H1 (cell line): ENCODE measurements at regions not wholly inside any gene's neighbourhood (a gene's known extent, or its start where the extent isn't known, plus 50 kb on each side); places are given as distances from the start of the nearest gene placed in this dataset.

Experiments used
- CTCF ChIA-PET: fragments of 300-600 bp; sonication (Branson Sonifier 250); formaldehyde crosslinking; loops from one replicate; lab custom pipeline; 2021; ENCODE audit not compliant: partially characterized antibody; lab: Charles Lee
- POLR2A ChIA-PET: fragments of 300-600 bp; sonication (Branson Sonifier 250); formaldehyde crosslinking; loops from one replicate; lab custom pipeline; 2021; ENCODE audit warnings: inconsistent platforms; ENCODE audit not compliant: partially characterized antibody; lab: Charles Lee
- DNase-seq, 2 experiments: peaks; one replicate each; pipeline versions ENCODE4 v3.0.0 to v3.0.0-alpha.2; 2010 to 2022; ENCODE audit warnings: low spot score in 2 of 2, low read depth in 1 of 2, mixed read lengths in 1 of 2
- FAIRE-seq: peaks from 2 replicates; lab custom pipeline; 2011; peaks lifted over from hg19 to GRCh38; lab: Jason Lieb, UNC
- H2AFZ ChIP-seq: 2 replicates; pipeline ENCODE4 v1.8.1; 2012; ENCODE audit warnings: low read length, inconsistent platforms
- H2AK5ac ChIP-seq: 2 replicates; pipeline ENCODE4 v1.6.1; 2013; ENCODE audit warnings: low read depth, low read length
- H2BK120ac ChIP-seq: replicated peaks from 2 replicates; pipeline ENCODE3; 2013; ENCODE audit warnings: low read depth, low read length, inconsistent platforms
- H2BK12ac ChIP-seq: 2 replicates; pipeline ENCODE4 v1.6.1; 2013; ENCODE audit warnings: low read depth, low read length
- H2BK15ac ChIP-seq: 2 replicates; pipeline ENCODE4 v1.6.1; 2013; ENCODE audit warnings: low read length
- H2BK20ac ChIP-seq: 2 replicates; pipeline ENCODE4 v1.6.1; 2013; ENCODE audit warnings: low read length
- H2BK5ac ChIP-seq: 2 replicates; pipeline ENCODE4 v1.6.1; 2013; ENCODE audit warnings: low read depth, low read length
- H3K14ac ChIP-seq: 2 replicates; pipeline ENCODE4 v1.6.1; 2013; ENCODE audit warnings: inconsistent platforms; ENCODE audit not compliant: insufficient read length
- H3K18ac ChIP-seq: 2 replicates; pipeline ENCODE4 v1.6.1; 2013; ENCODE audit warnings: low read length; ENCODE audit errors: extremely low read depth
- H3K23ac ChIP-seq: 2 replicates; pipeline ENCODE4 v1.6.1; 2013; ENCODE audit warnings: inconsistent platforms; ENCODE audit not compliant: insufficient read length
- H3K23me2 ChIP-seq: 2 replicates; pipeline ENCODE4 v1.6.1; 2013; ENCODE audit warnings: low read depth, low read length
- H3K27ac ChIP-seq: 2 replicates; pipeline ENCODE4 v1.6.1; 2011; ENCODE audit warnings: low read depth, low read length, inconsistent platforms
- H3K27me3 ChIP-seq, 4 experiments: replicated peaks in 1 of 4; 1 replicate in 1 of 4; 2 replicates in 3 of 4; pipeline versions ENCODE4 v1.6.1 to v1.8.1; 2011 to 2013; ENCODE audit warnings: low read length in 3 of 4, mild to moderate bottlenecking in 3 of 4, inconsistent platforms in 2 of 4, mixed read lengths in 2 of 4, moderate library complexity in 1 of 4; ENCODE audit not compliant: control insufficient read depth in 3 of 4, insufficient read depth in 3 of 4; ENCODE audit errors: extremely low read depth in 1 of 4
- H3K36me3 ChIP-seq, 4 experiments: 2 replicates each; pipeline versions ENCODE4 v1.6.1 to v1.8.1; 2011 to 2013; ENCODE audit warnings: mild to moderate bottlenecking in 4 of 4, low read length in 3 of 4, moderate library complexity in 2 of 4, control low read depth in 1 of 4, inconsistent platforms in 1 of 4; ENCODE audit not compliant: insufficient read depth in 4 of 4, control insufficient read depth in 2 of 4
- H3K4ac ChIP-seq: replicated peaks from 2 replicates; pipeline ENCODE3; 2013; ENCODE audit warnings: low read length, low read depth, mixed read lengths, inconsistent platforms; ENCODE audit not compliant: insufficient read length
- H3K4me1 ChIP-seq, 4 experiments: replicated peaks in 1 of 4; 1 replicate in 1 of 4; 2 replicates in 3 of 4; pipeline versions ENCODE4 v1.6.1 to v1.8.1; 2011 to 2013; ENCODE audit warnings: low read length in 3 of 4, inconsistent platforms in 2 of 4, mixed read lengths in 1 of 4; ENCODE audit not compliant: insufficient read depth in 4 of 4, control insufficient read depth in 3 of 4
- H3K4me2 ChIP-seq, 2 experiments: 2 replicates each; pipeline versions ENCODE4 v1.6.1 to v1.8.1; 2011 to 2013; ENCODE audit warnings: low read depth in 2 of 2, low read length in 2 of 2, control low read depth in 1 of 2, inconsistent platforms in 1 of 2, mild to moderate bottlenecking in 1 of 2; ENCODE audit not compliant: insufficient read depth in 1 of 2
- H3K4me3 ChIP-seq, 4 experiments: fragments of 200-600, 300-600 bp in 1 of 4; sonication (generic), shearing (Covaris generic), sonication (Bioruptor Twin) in 1 of 4; 2 replicates each; pipeline versions ENCODE4 v1.5.1 to v1.8.1; 2011 to 2016; ENCODE audit warnings: low read length in 4 of 4, low read depth in 3 of 4, control low read depth in 2 of 4, inconsistent platforms in 2 of 4, mild to moderate bottlenecking in 2 of 4, mixed read lengths in 1 of 4, moderate library complexity in 1 of 4; ENCODE audit not compliant: insufficient read depth in 2 of 4; ENCODE audit errors: extremely low read depth in 1 of 4
- H3K56ac ChIP-seq: replicated peaks from 2 replicates; pipeline ENCODE3; 2013; ENCODE audit warnings: low read depth, mild to moderate bottlenecking, mixed read lengths, low read length, inconsistent platforms; ENCODE audit not compliant: insufficient read length
- H3K79me1 ChIP-seq: 2 replicates; pipeline ENCODE4 v1.6.1; 2013; ENCODE audit warnings: low read depth, low read length, control low read depth
- H3K79me2 ChIP-seq, 2 experiments: 2 replicates each; pipeline versions ENCODE4 v1.6.1 to v1.8.1; 2012 to 2013; ENCODE audit warnings: low read length in 2 of 2, mild to moderate bottlenecking in 2 of 2, inconsistent platforms in 1 of 2; ENCODE audit not compliant: insufficient read depth in 2 of 2, control insufficient read depth in 1 of 2
- H3K9ac ChIP-seq, 4 experiments: replicated peaks in 1 of 4; 1 replicate in 1 of 4; 2 replicates in 3 of 4; pipeline versions ENCODE4 v1.6.1 to v1.8.1; 2011 to 2013; ENCODE audit warnings: low read depth in 3 of 4, low read length in 3 of 4, control low read depth in 2 of 4, mild to moderate bottlenecking in 2 of 4, moderate library complexity in 2 of 4, inconsistent platforms in 1 of 4; ENCODE audit errors: extremely low read depth in 1 of 4
- H3K9me3 ChIP-seq, 2 experiments: 2 replicates each; pipeline versions ENCODE4 v1.6.1 to v1.8.1; 2012 to 2013; ENCODE audit warnings: mild to moderate bottlenecking in 2 of 2, moderate library complexity in 2 of 2, control low read depth in 1 of 2, inconsistent platforms in 1 of 2, low read depth in 1 of 2, low read length in 1 of 2, mixed read lengths in 1 of 2; ENCODE audit not compliant: insufficient read depth in 2 of 2
- H4K20me1 ChIP-seq, 2 experiments: replicated peaks in 1 of 2; 2 replicates each; pipeline versions ENCODE3 to v1.8.1; 2011 to 2013; ENCODE audit warnings: inconsistent platforms in 2 of 2, low read length in 2 of 2, mild to moderate bottlenecking in 1 of 2; ENCODE audit not compliant: insufficient read depth in 2 of 2, control insufficient read depth in 1 of 2
- H4K5ac ChIP-seq: 2 replicates; pipeline ENCODE4 v1.6.1; 2013; ENCODE audit warnings: low read length, low read depth, mixed read lengths, inconsistent platforms; ENCODE audit not compliant: insufficient read length
- H4K8ac ChIP-seq: 2 replicates; pipeline ENCODE4 v1.8.0; 2013; ENCODE audit warnings: mild to moderate bottlenecking, moderate library complexity, low read length, inconsistent platforms; ENCODE audit not compliant: insufficient read depth; ENCODE audit errors: extremely low read depth
- H4K91ac ChIP-seq: replicated peaks from 2 replicates; pipeline ENCODE3; 2013; ENCODE audit warnings: low read length, mixed read lengths, inconsistent platforms; ENCODE audit not compliant: insufficient read length
- ATF3 ChIP-seq: IDR thresholded peaks from 2 replicates; pipeline ENCODE4 v1.6.1; 2011; ENCODE audit warnings: low read depth, mild to moderate bottlenecking, low read length; ENCODE audit not compliant: insufficient read depth
- BACH1 ChIP-seq: IDR thresholded peaks from 2 replicates; pipeline ENCODE4 v1.6.1; 2012; ENCODE audit warnings: low read length, improper control_type of control experiment
- CBX5 ChIP-seq: fragments of 300-800, 300-1000 bp; sonication (generic); IDR thresholded peaks from 2 replicates; pipeline ENCODE4 v1.7.1; 2016; ENCODE audit warnings: antibody characterized with exemption, low read length, low read depth
- CBX8 ChIP-seq: fragments of 300-800, 300-1000 bp; sonication (generic); IDR thresholded peaks from 2 replicates; pipeline ENCODE4 v1.7.1; 2016; ENCODE audit warnings: low read depth, low read length, borderline replicate concordance
- CHD1 ChIP-seq: IDR thresholded peaks from 2 replicates; pipeline ENCODE4 v1.6.1; 2012; ENCODE audit warnings: low read depth, low read length, improper control_type of control experiment
- GABPA ChIP-seq: IDR thresholded peaks from 2 replicates; pipeline ENCODE4 v1.6.1; 2011; ENCODE audit warnings: mild to moderate bottlenecking, low read length, moderate library complexity, borderline replicate concordance; ENCODE audit not compliant: insufficient read depth
- GTF2F1 ChIP-seq: IDR thresholded peaks from 2 replicates; pipeline ENCODE4 v1.6.1; 2012; ENCODE audit warnings: low read depth, low read length, improper control_type of control experiment, borderline replicate concordance
- JUN ChIP-seq: IDR thresholded peaks from 2 replicates; pipeline ENCODE4 v1.6.1; 2011; ENCODE audit warnings: low read depth, mild to moderate bottlenecking, improper control_type of control experiment, low read length
- RAD21 ChIP-seq, 2 experiments: IDR thresholded peaks in 1 of 2; conservative IDR thresholded peaks in 1 of 2; 2 replicates each; pipeline ENCODE4 v1.6.1; 2011; ENCODE audit warnings: low read depth in 2 of 2, low read length in 2 of 2, improper control_type of control experiment in 1 of 2, inconsistent platforms in 1 of 2, mild to moderate bottlenecking in 1 of 2, moderate library complexity in 1 of 2
- RFX5 ChIP-seq: IDR thresholded peaks from 2 replicates; pipeline ENCODE4 v1.6.1; 2011; ENCODE audit warnings: low read depth, low read length, improper control_type of control experiment, borderline replicate concordance
- SP1 ChIP-seq: IDR thresholded peaks from 2 replicates; pipeline ENCODE4 v1.6.1; 2011; ENCODE audit warnings: low read depth, low read length
- TAF1 ChIP-seq: IDR thresholded peaks from 2 replicates; pipeline ENCODE4 v1.6.1; 2011; ENCODE audit warnings: mild to moderate bottlenecking, low read depth, low read length
- TCF12 ChIP-seq: IDR thresholded peaks from 2 replicates; pipeline ENCODE4 v1.6.1; 2011; ENCODE audit warnings: low read depth, mild to moderate bottlenecking, low read length
- USF2 ChIP-seq: IDR thresholded peaks from 2 replicates; pipeline ENCODE4 v1.6.1; 2011; ENCODE audit warnings: low read length, improper control_type of control experiment
- WGBS, 2 experiments: shearing (Covaris generic) in 1 of 2; methylation state at CpG; one replicate each; pipeline versions ENCODE4 v1.1.6 to v1.1.7; 2013 to 2015; ENCODE audit warnings: low lambda C conversion rate in 2 of 2, mixed read lengths in 2 of 2, inconsistent platforms in 1 of 2, low coverage in 1 of 2, missing lambda C conversion rate in 1 of 2; ENCODE audit not compliant: insufficient replicate concordance in 2 of 2, insufficient coverage in 1 of 2, insufficient read length in 1 of 2; ENCODE audit errors: extremely low coverage in 1 of 2, missing lambda C conversion rate in 1 of 2; 5-methylcytosine and 5-hydroxymethylcytosine counted together

- H3K4me3 ChIP-seq, result no peak overlapping the region
- H2BK20ac ChIP-seq, result no peak overlapping the region
- no peaks in the 10 kb centered on the region for H3K27me3 ChIP-seq
- no peak overlapping the region for H2BK15ac ChIP-seq
- H3K4me1 ChIP-seq, result no peaks in the 10 kb centered on the region; a peak in 1 of 7 replicates
- POLR2A ChIA-PET, result no interaction called here
- no peaks in the 10 kb centered on the region for H3K9me3 ChIP-seq
- H4K91ac ChIP-seq, result no peak overlapping the region
- H3K4ac ChIP-seq, result no peak overlapping the region
- no peak overlapping the region for H4K5ac ChIP-seq
- no peak overlapping the region for H4K8ac ChIP-seq
- FAIRE-seq, result no peak
- H3K36me3 ChIP-seq, result no peaks in the 10 kb centered on the region
- whole genome bisulfite sequencing, 2 experiments, result 88% methylated on average over 3 of the region's 3 CpGs; no CpG with 5 or more reads in 1 of the 2 experiments
- H3K9ac ChIP-seq, result no peak overlapping the region
- no peak overlapping the region for H2BK5ac ChIP-seq
- no peaks in the 10 kb centered on the region for H3K23me2 ChIP-seq
- H3K18ac ChIP-seq, result no peak overlapping the region
- DNase-seq, result no peak
- no peaks in the 10 kb centered on the region for H4K20me1 ChIP-seq
- no peak overlapping the region for H2BK120ac ChIP-seq
- H3K56ac ChIP-seq, result no peak overlapping the region
- H3K79me2 ChIP-seq, result no peaks in the 10 kb centered on the region
- no peak overlapping the region for H3K14ac ChIP-seq
- CTCF ChIA-PET, result no interaction called here
- no peak overlapping the region for H3K27ac ChIP-seq
- no peak overlapping the region for H3K23ac ChIP-seq
- no peak overlapping the region for H2AFZ ChIP-seq
- H2AK5ac ChIP-seq, result no peak overlapping the region
- H3K79me1 ChIP-seq, result no peaks in the 10 kb centered on the region
- no peak overlapping the region for H3K4me2 ChIP-seq
- H2BK12ac ChIP-seq, result no peak overlapping the region
- TF ChIP-seq CHD1 (no peak), CBX8 (no peak), JUN (no peak), ATF3 (no peak), BACH1 (no peak), RFX5 (no peak), TAF1 (no peak), GABPA (no peak), RAD21 (IDR thresholded peaks at IDR 0.05 in 1 of 2, conservative IDR thresholded peaks at IDR 0.05 in 1 of 2; ENCODE audit: low read depth in 2 of 2, low read length in 2 of 2) (no peak), TCF12 (no peak), SP1 (no peak), GTF2F1 (no peak), USF2 (no peak), CBX5 (no peak)
Observed at GRCh38 chr12:24034160-24034559, 84.7 kb upstream of the SOX5 start.
